ENCODE measurements at regions not wholly inside any gene's neighbourhood (a gene's known extent, or its start where the extent isn't known, plus 50 kb on each side); places are given as distances from the start of the nearest gene placed in this dataset.

DNA sequence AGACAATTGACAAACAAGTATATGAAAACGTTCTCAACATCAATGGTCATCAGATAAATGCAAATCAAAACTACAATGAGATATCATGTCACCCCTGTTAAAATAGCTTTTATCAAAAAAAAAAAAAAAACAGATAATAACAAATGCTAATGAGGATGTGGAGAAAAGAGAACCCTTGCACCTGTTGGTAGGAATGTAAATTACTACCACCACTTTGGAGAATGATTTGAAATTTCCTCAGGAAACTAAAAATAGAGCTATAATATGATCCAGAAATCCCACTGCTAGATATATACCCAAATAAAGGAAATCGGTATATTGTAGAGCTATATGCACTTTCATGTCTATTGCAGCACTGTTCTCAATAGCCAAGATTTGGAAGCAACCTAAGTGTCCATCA is 470.6 kb upstream of the FSTL5 start (continued):
- no peak for TF ChIP-seq HNF4G (IDR thresholded peaks at IDR 0.05)
- TF ChIP-seq GABPA (IDR thresholded peaks at IDR 0.05 in 1 of 2, conservative IDR thresholded peaks at IDR 0.05 in 1 of 2): no peak
- no peak for TF ChIP-seq NR2F2 (IDR thresholded peaks at IDR 0.05)
- TF ChIP-seq, protein P1, sequence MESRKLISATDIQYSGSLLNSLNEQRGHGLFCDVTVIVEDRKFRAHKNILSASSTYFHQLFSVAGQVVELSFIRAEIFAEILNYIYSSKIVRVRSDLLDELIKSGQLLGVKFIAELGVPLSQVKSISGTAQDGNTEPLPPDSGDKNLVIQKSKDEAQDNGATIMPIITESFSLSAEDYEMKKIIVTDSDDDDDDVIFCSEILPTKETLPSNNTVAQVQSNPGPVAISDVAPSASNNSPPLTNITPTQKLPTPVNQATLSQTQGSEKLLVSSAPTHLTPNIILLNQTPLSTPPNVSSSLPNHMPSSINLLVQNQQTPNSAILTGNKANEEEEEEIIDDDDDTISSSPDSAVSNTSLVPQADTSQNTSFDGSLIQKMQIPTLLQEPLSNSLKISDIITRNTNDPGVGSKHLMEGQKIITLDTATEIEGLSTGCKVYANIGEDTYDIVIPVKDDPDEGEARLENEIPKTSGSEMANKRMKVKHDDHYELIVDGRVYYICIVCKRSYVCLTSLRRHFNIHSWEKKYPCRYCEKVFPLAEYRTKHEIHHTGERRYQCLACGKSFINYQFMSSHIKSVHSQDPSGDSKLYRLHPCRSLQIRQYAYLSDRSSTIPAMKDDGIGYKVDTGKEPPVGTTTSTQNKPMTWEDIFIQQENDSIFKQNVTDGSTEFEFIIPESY (IDR thresholded peaks at IDR 0.05): no peak

DNA sequence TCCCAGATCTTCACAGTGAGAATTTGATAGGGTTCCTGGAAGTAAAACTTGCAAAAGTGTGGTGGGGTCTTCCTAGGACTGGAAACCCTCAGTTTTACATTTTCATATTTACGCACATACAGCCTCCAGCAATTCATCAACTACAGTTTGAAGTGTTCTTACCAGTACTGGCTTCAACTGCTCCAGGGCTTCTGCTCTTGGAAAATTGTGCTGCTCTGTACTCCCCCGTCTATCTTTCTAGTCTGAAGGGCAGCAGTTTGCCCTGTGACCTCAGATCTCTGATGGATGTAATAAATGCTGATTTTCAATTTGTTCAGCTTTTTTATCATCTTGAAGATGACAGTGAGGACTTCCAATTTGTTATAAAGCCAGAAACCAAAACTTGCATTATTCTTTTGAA is 458.9 kb upstream of the FSTL5 start:
- no peaks in the 10 kb centered on the region for H3K27me3 ChIP-seq (ENCODE audit: control insufficient read depth in 4 of 4, insufficient read depth in 4 of 4, low read length in 3 of 4)
- H3K9ac ChIP-seq (ENCODE audit: low read depth in 1 of 2, low read length in 2 of 2): no peak overlapping the region
- H3K4me1 ChIP-seq (ENCODE audit: control insufficient read depth in 4 of 4, insufficient read depth in 4 of 4, low read length in 3 of 4): no peaks in the 10 kb centered on the region
- no peaks in the 10 kb centered on the region for H3K36me3 ChIP-seq (ENCODE audit: control insufficient read depth in 4 of 4, insufficient read depth in 3 of 4, low read depth in 1 of 4, low read length in 3 of 4)
- H3K9me3 ChIP-seq (ENCODE audit: control insufficient read depth in 4 of 4, low read length in 3 of 4): peaks cover 0 to under 1% (median 0%) of the 10 kb centered on the region in 4 donors
- no peak overlapping the region for H3K27ac ChIP-seq (ENCODE audit: low read depth in 1 of 2, low read length in 2 of 2)
- WGBS: 69% methylated on average over 2 of the region's 2 CpGs
- TF ChIP-seq FOXA1 (IDR thresholded peaks at IDR 0.05): no peak
- no peak for TF ChIP-seq EGR1 (IDR thresholded peaks at IDR 0.05; ENCODE audit: low read depth in 2 of 2)
- no peak for TF ChIP-seq RAD21 (IDR thresholded peaks at IDR 0.05)
- TF ChIP-seq RXRA (IDR thresholded peaks at IDR 0.05): no peak
- no peak for TF ChIP-seq JUND (IDR thresholded peaks at IDR 0.05)
- TF ChIP-seq TAF1 (conservative IDR thresholded peaks at IDR 0.05): no peak
- no peak for TF ChIP-seq SP1 (IDR thresholded peaks at IDR 0.05)
- TF ChIP-seq, protein P2, sequence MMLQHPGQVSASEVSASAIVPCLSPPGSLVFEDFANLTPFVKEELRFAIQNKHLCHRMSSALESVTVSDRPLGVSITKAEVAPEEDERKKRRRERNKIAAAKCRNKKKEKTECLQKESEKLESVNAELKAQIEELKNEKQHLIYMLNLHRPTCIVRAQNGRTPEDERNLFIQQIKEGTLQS (IDR thresholded peaks at IDR 0.05): no peak
- no peak for TF ChIP-seq HNF4A (conservative IDR thresholded peaks at IDR 0.05)
- TF ChIP-seq, protein P3, sequence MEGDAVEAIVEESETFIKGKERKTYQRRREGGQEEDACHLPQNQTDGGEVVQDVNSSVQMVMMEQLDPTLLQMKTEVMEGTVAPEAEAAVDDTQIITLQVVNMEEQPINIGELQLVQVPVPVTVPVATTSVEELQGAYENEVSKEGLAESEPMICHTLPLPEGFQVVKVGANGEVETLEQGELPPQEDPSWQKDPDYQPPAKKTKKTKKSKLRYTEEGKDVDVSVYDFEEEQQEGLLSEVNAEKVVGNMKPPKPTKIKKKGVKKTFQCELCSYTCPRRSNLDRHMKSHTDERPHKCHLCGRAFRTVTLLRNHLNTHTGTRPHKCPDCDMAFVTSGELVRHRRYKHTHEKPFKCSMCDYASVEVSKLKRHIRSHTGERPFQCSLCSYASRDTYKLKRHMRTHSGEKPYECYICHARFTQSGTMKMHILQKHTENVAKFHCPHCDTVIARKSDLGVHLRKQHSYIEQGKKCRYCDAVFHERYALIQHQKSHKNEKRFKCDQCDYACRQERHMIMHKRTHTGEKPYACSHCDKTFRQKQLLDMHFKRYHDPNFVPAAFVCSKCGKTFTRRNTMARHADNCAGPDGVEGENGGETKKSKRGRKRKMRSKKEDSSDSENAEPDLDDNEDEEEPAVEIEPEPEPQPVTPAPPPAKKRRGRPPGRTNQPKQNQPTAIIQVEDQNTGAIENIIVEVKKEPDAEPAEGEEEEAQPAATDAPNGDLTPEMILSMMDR (IDR thresholded peaks at IDR 0.05; ENCODE audit: low read depth, low read length, missing input control): no peak
- no peak for TF ChIP-seq YY1 (IDR thresholded peaks at IDR 0.05)
- no peak overlapping the region for H3K4me3 ChIP-seq (ENCODE audit: low read depth in 1 of 3, low read length in 3 of 3)
- DNase-seq (ENCODE audit: low spot score): no peak

DNA sequence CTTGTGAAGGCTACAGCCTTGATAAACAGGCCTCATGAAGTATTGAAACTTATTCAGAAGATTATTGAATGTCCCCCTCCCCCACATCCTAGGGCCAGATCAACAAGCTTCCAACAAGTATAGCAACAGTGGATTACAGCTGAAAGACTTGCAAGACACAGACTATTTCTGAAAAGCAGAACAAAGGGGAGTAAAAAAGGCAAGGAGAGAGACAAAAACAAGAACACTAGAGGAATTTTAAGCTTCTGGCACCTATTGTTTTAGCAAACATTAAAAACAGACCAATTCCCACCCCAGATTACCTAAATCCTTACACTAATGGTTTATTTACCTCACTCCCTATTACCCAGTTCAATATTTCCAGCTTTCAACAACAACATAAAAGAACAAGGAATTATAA is 446.3 kb upstream of the FSTL5 start:
- H3K4me3 ChIP-seq (ENCODE audit: low read depth in 1 of 3, low read length in 3 of 3): no peak overlapping the region
- no peak for TF ChIP-seq TAF1 (conservative IDR thresholded peaks at IDR 0.05)
- no peak for TF ChIP-seq EGR1 (IDR thresholded peaks at IDR 0.05; ENCODE audit: low read depth in 2 of 2)
- no peak for TF ChIP-seq RXRA (IDR thresholded peaks at IDR 0.05)
- no peak for TF ChIP-seq JUND (IDR thresholded peaks at IDR 0.05)
- TF ChIP-seq, protein P2 (IDR thresholded peaks at IDR 0.05): no peak
- no peak for DNase-seq (ENCODE audit: low spot score)

More for the DNA sequence above, 446.3 kb upstream of the FSTL5 start:
- no peaks in the 10 kb centered on the region for H3K27me3 ChIP-seq (ENCODE audit: control insufficient read depth in 4 of 4, insufficient read depth in 4 of 4, low read length in 3 of 4)
- no peak overlapping the region for H3K27ac ChIP-seq (ENCODE audit: low read depth in 1 of 2, low read length in 2 of 2)
- no peaks in the 10 kb centered on the region for H3K4me1 ChIP-seq (ENCODE audit: control insufficient read depth in 4 of 4, insufficient read depth in 4 of 4, low read length in 3 of 4)
- no peaks in the 10 kb centered on the region for H3K9me3 ChIP-seq (ENCODE audit: control insufficient read depth in 4 of 4, low read length in 3 of 4)
- no peaks in the 10 kb centered on the region for H3K36me3 ChIP-seq (ENCODE audit: control insufficient read depth in 4 of 4, insufficient read depth in 3 of 4, low read depth in 1 of 4, low read length in 3 of 4)
- no peak overlapping the region for H3K9ac ChIP-seq (ENCODE audit: low read depth in 1 of 2, low read length in 2 of 2)

All from liver (tissue), 8 donors.